ENCODE measurements at regions not wholly inside any gene's neighbourhood (a gene's known extent, or its start where the extent isn't known, plus 50 kb on each side); places are given as distances from the start of the nearest gene placed in this dataset.
"Not testable (repeated sequence)": the region's sequence is repeated elsewhere in the genome, so short reads cannot be mapped to it uniquely, and the experiment has no call there.

DNA sequence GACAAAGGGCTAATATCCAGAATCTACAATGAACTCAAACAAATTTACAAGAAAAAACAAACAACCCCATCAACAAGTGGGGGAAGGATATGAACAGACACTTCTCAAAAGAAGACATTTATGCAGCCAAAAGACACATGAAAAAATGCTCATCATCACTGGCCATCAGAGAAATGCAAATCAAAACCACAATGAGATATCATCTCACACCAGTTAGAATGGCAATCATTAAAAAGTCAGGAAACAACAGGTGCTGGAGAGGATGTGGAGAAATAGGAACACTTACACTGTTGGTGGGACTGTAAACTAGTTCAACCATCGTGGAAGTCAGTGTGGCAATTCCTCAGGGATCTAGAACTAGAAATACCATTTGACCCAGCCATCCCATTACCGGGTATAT, 98.9 kb upstream of the WDR44 start:
- intact Hi-C loops (cut with DNase I); DNase-seq; ATAC-seq: not testable (repeated sequence)

GRCh38 chrX:118249146-118249545, 96.8 kb upstream of the WDR44 start:
- DNase-seq = no peak
- intact Hi-C loops (cut with DNase I) = no loop called here
- no peak for ATAC-seq

DNA sequence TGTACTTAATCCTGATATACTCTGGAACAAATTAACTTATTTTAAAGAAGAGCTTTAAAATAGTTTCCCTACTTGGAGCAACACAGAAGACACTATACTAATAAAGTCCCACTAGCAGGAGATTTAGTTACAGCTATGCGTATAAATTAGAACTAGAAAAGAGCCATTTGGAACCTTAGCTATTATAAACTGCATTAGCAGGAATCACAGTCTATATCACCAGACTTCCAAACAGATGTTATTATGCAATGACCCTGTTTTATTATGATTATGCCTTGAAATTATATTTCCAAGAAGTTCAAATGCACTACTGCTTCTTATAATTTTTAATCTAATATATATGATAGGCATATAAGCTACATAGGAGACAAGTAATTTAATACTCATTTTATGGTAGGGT, 95.5 kb upstream of the WDR44 start:
- intact Hi-C loops (cut with DNase I) = loop anchor here in 1 of 2 donors (10.0 kb wide), 1 partner anchor 1756 kb away; no protein-coding TSS in a partner anchor
- DNase-seq (no peak), ATAC-seq (no peak)

DNA sequence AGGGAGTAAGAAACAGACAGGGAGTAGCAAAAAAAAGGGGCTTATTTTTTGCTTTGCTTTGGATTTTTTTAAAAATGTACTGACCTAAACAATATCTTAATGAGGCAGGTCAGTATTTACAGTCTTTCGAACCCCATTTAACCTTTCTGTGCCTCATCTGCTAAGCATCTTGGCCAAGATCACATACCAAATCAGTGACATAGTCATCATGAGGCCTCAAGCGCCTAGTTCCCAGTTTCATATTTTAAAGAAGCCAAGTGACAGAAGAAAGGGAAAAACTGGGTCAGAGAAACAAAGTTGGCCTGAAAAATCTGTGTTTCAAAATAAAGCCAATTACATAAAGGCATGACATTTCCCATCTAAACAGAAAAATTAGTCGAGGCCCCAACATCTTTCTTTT, 94.6 kb upstream of the WDR44 start:
- intact Hi-C loops (cut with DNase I) = loop anchor here in 1 of 2 donors (10.0 kb wide), 1 partner anchor 1756 kb away; no protein-coding TSS in a partner anchor
- peak in 1 of 2 donors; percentile 35 for ATAC-seq
- no peak for DNase-seq

DNA sequence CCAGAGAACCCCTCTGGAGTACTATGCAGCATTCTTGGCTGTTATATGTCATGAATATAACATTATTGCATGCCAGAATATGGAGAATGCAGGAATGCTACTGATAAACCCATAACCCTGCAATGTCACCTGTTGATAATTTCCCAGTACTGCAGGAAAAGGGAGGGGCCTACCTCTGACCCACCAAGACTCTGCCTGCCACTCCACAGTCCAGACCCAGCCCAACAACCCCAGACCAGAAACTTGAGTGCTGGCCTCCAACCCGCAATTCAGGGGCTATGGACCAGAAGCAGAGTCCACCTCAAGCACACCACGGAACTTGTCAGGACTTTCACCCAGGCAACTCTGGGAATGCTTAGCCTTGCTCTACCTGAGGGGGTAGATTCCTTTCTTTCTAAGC, 92.9 kb upstream of the WDR44 start:
- intact Hi-C loops (cut with DNase I) = loop anchor here in 1 of 2 donors (10.0 kb wide), 1 partner anchor 1758 kb away; no protein-coding TSS in a partner anchor
- DNase-seq (no peak), ATAC-seq (no peak)

DNA sequence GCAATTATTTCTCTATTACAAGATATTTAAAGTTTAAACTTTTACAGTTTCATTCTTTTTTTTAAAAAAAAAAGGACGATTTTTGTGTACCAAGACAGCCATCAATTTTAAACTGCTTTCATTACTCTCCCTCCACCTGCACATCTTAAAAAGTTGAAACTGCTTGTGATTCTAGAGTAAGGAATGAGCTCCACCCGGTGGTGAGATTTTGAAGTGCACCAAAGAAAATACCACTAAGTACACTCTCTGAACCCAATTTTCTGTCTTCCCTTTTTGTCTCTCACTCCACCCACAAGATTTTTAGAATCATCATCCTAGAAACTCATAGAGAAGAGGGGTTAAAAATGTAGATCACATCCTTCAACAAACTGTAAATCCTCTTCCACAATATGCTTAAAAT, 91.3 kb upstream of the WDR44 start:
- intact Hi-C loops (cut with DNase I) = loop anchor here in 1 of 2 donors (10.0 kb wide), 1 partner anchor 1760 kb away; no protein-coding TSS in a partner anchor
- ATAC-seq = peak in 1 of 2 donors; percentile 53
- DNase-seq = no peak

DNA sequence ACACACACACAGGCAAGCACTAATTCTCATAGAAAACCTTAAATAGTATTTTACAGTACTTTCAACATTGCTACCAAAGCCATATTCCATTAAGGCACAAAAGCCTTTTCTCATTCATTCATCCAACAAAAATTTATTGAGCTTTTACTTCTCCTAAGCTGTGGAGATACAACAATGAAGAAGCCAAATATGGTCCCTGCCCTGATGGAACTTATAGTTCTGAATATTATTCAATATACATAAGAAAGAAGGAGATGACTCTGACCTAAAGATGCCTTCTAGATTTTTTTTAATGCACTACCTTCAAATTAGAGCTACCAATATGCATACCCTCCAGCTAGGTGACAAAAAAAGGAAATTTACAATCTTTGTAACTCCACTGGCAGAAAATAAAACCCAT, 90.0 kb upstream of the WDR44 start:
- ATAC-seq (no peak), DNase-seq (no peak)
- intact Hi-C loops (cut with DNase I) = loop anchor here in 1 of 2 donors (10.0 kb wide), 1 partner anchor 1761 kb away; no protein-coding TSS in a partner anchor

GRCh38 chrX:118257781-118258180, 88.1 kb upstream of the WDR44 start:
- DNase-seq (no peak), ATAC-seq (no peak)
- intact Hi-C loops (cut with DNase I) = loop anchor here in 1 of 2 donors (10.0 kb wide), 1 partner anchor 1763 kb away; no protein-coding TSS in a partner anchor

DNA sequence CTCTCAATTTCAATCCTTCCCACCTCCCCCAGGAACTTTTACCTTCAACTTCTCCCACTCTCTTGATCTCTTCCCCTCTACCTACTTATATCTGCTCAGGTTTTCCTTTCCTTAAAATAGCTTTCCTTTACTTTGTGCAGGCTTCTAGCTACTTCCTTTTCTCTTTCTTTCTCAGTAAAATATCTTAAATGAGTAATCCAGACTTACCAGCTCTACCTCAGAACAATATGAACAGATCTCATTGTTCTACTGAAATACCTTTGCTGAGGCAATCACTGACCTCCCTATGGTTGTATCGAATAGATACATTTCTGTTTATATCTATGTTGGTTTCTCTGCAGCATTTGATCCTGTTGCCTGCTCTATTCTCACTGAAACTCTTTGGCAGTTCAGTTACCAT, 86.7 kb upstream of the WDR44 start:
- no peak for ATAC-seq
- no peak for DNase-seq
- intact Hi-C loops (cut with DNase I) = loop anchor here in 1 of 2 donors (10.0 kb wide), 1 partner anchor 1764 kb away; no protein-coding TSS in a partner anchor

DNA sequence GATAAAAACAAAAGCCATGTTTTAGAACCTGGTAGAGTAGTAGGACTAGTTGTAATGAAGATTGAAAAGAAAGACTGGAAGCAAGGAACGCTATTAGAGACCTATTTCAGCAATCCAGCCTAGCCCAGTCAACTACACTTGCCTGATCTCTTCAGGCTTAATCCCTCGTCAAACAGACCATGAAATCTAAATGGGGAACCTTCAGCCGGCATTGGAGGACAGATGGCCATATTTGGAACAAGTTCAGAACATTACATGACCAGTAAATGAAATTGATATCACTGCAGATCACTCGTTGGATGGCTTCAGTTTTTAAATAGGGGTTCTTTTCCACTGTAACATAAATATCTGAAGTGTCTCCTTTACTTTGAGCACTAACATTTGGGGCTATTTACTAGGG, 84.8 kb upstream of the WDR44 start:
- ATAC-seq (no peak), DNase-seq (no peak)
- intact Hi-C loops (cut with DNase I) = no loop called here

DNA sequence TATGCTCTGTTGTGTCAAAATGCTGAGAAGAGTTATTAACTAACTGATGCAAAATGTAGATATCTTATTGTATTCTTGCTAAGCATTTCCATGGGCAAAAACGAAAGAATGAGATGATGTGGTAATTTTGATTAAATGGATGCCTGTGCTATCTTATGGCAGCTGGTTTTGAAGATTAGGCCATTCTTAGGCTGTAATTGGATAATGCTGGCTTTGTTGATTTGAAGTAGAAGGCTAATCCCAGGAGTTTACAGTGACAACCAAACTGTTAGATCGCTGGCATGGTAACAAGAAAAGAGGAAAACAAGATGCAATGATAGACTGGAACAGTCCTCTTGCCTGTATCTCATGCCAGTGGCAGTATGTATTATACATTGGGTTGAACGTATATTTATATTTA, 74.1 kb upstream of the WDR44 start:
- intact Hi-C loops (cut with DNase I) = no loop called here
- DNase-seq (no peak), ATAC-seq (no peak)

GRCh38 chrX:118272242-118272641, 73.7 kb upstream of the WDR44 start:
- intact Hi-C loops (cut with DNase I) = no loop called here
- no peak for DNase-seq
- ATAC-seq = no peak

DNA sequence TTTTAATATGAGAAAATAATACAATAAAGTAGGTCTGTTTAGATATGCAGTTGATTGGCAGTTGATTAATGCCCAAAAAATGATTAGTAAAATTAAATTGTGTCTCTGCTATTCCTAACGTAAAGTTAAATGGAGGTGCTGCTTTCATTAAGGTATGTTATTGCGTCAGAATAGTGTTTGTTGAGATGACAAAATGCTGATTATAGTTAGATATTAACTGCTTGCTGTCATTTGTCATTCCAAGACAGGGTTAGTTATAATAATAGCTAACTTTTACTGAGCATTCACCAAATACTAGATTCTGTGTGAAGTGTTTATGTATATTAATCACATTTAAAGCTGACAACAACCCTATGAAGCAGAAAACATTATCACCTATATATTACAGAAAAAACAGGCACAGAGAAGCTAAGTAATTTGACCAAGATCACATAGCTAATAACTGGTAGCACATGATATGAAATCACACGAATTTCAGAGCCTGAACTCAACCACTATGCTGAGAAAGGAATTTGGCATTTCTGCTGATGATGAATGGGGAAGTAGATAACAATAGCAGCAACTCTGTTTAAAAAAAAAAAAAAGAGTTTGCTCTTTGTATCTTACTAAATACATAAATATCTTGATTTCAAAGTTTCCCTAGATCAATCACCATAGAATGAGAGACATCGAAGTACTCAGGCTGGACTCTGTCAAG, 59.7 kb upstream of the WDR44 start:
- intact Hi-C loops (cut with DNase I) = no loop called here
- no peak for ATAC-seq
- DNase-seq = no peak

DNA sequence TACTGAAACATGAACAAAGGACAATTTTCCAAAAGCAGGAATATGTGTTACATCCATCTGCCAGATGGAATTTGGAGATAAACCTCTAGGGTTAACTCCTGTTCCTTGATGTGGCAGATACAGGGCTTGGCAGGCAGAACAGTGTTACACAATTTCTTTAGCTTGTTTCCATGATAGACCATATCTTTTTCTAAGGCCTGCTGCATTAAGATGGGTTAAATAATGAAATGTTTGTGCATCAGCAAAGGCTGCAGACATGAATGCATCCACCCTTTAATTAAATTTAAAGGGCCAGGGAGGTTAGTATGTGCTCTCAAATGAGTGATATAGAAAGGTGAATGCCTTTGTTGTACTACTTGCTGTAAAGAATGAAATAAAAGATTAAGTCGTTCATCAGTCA, 50.1 kb upstream of the WDR44 start:
- DNase-seq; ATAC-seq; intact Hi-C loops (cut with DNase I): not testable (repeated sequence)

Data from left cardiac atrium (tissue), 4 donors.